RCC 7860 (cell line): ENCODE measurements at regions not wholly inside any gene's neighbourhood (a gene's known extent, or its start where the extent isn't known, plus 50 kb on each side); places are given as distances from the start of the nearest gene placed in this dataset.
"Not testable (repeated sequence)": the region's sequence is repeated elsewhere in the genome, so short reads cannot be mapped to it uniquely, and the experiment has no call there.

Experiments
- DNase-seq: peaks from one replicate; pipeline ENCODE4 v3.0.0-alpha.2; 2015; ENCODE audit warnings: low spot score
- FAIRE-seq: peaks from 2 replicates; lab custom pipeline; 2012; peaks lifted over from hg19 to GRCh38; lab: Jason Lieb, UNC

- DNase-seq (no peak), FAIRE-seq (no peak)
Measured at GRCh38 chr4:63316633-63317032, 1092.6 kb downstream of the TECRL start.

GRCh38 chr4:63315651-63316050 lies 1093.6 kb downstream of the TECRL start:
- DNase-seq (no peak), FAIRE-seq (no peak)

- FAIRE-seq, result no peak
Measured at GRCh38 chr4:63308697-63309096, 1100.6 kb downstream of the TECRL start.

GRCh38 chr4:63302792-63303191 lies 1106.5 kb downstream of the TECRL start:
- FAIRE-seq (no peak), DNase-seq (no peak)

More at GRCh38 chr4:63308697-63309096, 1100.6 kb downstream of the TECRL start:
- DNase-seq, result no peak

- DNase-seq (no peak), FAIRE-seq (no peak)
Measured at GRCh38 chr4:63302078-63302477, 1107.2 kb downstream of the TECRL start.

DNA sequence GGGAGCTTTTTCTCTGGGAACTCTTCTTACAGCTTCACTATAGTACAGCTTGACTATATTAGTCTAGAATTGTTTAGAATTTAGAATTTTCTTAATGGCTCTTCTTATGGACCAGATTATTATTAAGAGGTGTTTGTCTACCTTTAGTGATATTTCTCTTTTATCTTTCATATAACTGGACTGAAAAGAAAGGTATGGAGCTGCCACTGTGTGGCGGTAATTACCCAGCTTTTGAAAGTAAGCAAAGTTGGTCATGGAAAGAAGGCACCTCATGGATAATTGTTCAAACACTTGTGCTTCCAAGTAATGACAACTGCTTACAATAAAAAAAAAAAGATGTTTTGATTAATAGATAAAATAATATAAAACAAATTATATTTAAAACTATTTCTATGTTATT lies 1112.5 kb downstream of the TECRL start:
- FAIRE-seq (no peak), DNase-seq (no peak)

GRCh38 chr4:63275491-63275890 lies 1133.8 kb downstream of the TECRL start:
- DNase-seq, result no peak
- no peak for FAIRE-seq

GRCh38 chr4:63269156-63269555 lies 1140.1 kb downstream of the TECRL start:
- no peak for FAIRE-seq
- no peak for DNase-seq

DNA sequence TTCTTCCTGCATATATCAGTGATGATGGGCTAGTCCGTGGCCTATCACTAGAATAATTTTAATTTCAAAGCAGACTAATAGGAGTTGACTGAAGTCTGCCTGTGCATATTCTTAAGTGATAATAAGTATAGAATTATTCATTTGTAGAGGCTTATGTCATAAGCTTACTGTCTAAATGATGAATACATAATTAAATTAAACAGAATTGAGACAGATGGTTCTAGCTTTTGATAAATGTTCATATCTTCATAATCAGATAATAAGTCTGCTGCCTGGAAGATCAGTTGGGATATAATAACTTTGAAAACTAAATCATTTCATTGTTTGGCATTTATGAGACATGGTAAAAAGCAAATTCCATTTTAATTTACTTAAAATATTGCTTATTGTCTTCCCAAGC lies 1175.6 kb downstream of the TECRL start:
- no peak for FAIRE-seq
- DNase-seq, result no peak

DNA sequence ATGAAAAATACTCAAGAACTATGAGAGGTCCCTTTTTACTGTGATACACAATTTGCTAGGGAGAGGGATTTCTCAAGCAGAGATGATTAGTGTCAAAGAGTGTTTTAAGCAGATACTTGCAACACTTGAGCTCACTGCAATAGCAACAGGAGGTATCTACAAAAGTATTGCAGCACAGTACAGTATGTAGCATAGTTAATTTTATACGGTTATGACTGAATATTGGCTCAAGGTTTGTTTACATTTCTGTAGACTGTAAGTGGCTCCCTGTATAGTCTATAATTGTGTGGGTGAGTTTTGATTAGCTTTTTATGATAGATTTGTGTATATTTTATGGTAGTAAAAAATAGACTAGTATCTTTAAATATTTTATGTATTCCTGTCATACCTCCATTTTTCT lies 1177.2 kb downstream of the TECRL start:
- FAIRE-seq (no peak), DNase-seq (no peak)

- DNase-seq (no peak), FAIRE-seq (no peak)
Measured at GRCh38 chr4:63226229-63226628, 1183.0 kb downstream of the TECRL start.

DNA sequence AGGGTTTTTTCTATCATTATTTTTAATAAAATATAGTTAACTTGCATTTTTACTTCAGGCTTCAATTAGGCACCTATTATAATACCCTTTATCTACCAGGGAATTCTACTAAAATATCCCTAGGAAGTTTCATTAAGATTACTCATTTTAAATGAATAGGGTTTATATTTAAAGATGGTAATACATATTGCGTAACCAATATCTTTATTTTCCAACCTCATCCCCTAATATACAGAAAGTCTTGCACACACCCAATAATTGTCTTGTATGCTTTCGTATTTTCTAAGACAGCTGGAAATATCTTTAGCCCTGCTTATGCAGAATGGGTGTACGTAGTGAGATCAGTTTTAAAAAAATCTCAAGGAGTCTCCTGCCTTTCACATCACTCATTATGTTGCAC lies 1186.8 kb downstream of the TECRL start:
- DNase-seq (no peak), FAIRE-seq (no peak)

DNA sequence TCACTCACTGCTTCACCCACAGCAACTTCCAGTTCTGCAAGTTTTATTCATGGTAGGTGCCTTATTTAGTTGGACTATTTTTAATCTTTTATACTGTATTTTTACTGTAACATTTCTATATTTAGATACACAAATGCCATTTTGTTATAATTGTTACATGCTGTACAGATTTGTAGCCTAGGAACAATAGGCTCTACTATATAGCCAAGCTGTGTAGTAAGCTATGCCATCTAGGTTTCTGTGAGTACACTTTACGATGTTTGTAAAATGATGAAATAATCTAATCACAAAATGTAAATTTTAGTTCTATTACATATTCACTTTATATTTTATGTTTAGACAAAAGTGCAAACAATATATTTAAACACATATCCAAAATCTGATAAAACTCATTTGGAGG lies 1187.8 kb downstream of the TECRL start:
- DNase-seq, result no peak
- FAIRE-seq, result no peak

GRCh38 chr4:63218856-63219255 lies 1190.4 kb downstream of the TECRL start:
- FAIRE-seq, result no peak
- no peak for DNase-seq

- FAIRE-seq, result no peak
- no peak for DNase-seq
Measured at GRCh38 chr4:63214076-63214475, 1195.2 kb downstream of the TECRL start.

DNA sequence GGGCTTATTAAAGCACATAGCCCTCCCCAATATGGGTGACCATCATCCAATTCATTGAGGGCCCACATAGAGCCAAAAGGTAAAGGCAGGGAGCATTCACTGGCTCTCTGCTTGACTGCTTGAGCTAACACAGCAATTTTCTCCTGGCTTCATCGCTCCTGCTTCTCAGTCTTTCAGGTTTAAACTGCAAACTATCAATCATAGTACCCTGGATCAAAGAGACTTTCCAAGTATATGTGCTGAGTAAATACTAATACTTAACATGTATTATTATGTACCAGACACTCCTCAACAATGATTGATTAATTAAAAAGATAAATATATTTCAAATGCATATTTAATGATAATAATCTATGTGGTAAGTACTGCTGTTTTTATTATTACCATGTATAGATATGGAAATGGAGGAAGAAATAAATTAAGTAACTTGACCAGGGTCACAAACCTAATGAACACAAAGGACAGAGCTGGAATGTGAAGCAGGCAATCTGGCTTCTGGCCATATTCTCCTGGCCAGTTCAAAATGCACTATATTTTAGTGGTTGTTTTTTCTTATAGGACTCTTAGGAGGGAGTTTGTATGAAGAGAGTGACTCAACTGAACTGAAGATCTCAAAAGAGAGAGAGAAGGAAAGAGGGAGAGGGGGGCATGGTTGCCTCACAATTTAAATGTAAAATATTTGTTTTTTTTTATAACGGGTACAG lies 1197.3 kb downstream of the TECRL start:
- DNase-seq, result no peak
- FAIRE-seq, result no peak

DNA sequence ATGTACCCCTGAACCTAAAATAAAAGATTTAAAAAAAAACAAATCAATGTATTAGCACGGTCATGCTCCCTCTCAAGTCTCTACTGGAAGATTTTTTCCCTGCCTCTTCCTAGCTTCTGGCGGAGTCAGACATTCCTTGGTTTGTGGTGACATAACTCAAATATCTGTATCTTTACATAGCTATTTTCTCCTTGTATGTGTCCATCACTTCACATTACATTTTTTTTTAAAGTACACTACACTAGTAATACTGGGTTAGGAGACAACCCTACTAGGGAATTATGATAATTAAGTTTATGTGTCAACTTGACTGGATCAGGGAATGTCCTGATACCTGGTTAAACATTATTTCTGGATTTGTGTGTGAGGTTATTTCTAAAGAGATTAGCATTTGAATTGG lies 1197.9 kb downstream of the TECRL start:
- DNase-seq (peak; percentile 57), FAIRE-seq (peak; percentile 26)

DNA sequence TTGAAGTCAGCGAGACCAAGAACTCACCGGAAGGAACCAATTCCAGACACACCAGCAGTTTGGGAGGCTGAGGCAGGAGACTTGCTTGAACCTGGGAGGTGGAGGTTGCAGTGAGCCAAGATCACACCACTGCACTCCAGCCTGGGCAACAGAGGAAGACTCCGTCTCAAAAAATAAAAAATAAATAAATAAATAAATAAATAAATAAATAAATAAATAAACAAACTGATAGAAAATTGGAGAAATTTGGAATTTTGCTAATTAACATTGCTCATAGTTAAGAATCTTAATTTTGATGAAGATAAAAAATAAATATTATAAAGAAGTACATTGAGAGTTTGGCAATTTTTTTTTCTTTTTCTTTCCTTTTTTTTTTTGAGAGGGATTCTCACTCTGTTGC lies 1216.2 kb downstream of the TECRL start:
- not testable (repeated sequence) for FAIRE-seq, DNase-seq

GRCh38 chr4:63171341-63171740 lies 1237.9 kb downstream of the TECRL start:
- FAIRE-seq, result no peak
- no peak for DNase-seq

GRCh38 chr4:63170923-63171322 lies 1238.3 kb downstream of the TECRL start:
- FAIRE-seq (no peak), DNase-seq (no peak)

DNA sequence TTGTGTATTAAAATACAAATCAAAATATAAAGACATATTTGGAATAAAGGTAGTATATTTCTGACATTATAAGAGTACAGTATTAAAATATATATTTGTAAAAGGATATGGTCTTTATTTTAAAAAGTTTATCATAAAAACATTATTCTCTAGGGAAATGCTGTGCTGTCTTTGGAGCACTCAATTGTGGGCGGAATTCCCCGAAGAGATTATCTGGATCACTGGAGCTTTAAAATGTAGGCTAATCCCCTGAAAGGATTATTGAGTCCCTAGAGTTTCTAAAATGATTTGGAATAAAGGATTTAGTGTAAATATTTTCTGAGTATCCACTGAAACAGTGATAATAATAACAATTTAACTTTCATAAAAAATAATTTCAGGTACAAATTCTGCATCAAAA lies 1239.4 kb downstream of the TECRL start:
- FAIRE-seq (no peak), DNase-seq (no peak)

- DNase-seq (no peak), FAIRE-seq (no peak)
Measured at GRCh38 chr4:63155561-63155960, 1253.7 kb downstream of the TECRL start.

GRCh38 chr4:63123441-63123840 lies 1285.8 kb downstream of the TECRL start:
- no peak for DNase-seq
- no peak for FAIRE-seq
